ENCODE measurements at regions not wholly inside any gene's neighbourhood (a gene's known extent, or its start where the extent isn't known, plus 50 kb on each side); places are given as distances from the start of the nearest gene placed in this dataset.

GRCh38 chr2:145829931-145830330 lies 1310.0 kb upstream of the ZEB2 start:
- H3K4me1 ChIP-seq (ENCODE audit: control insufficient read depth, insufficient read depth, low read length) = no peaks in the 10 kb centered on the region
- H3K36me3 ChIP-seq (ENCODE audit: control insufficient read depth, insufficient read depth, low read length) = no peaks in the 10 kb centered on the region
- H3K27ac ChIP-seq (ENCODE audit: low read depth, low read length) = no peak overlapping the region
- H3K9me3 ChIP-seq (ENCODE audit: control insufficient read depth, insufficient read depth, low read length) = no peaks in the 10 kb centered on the region
- no peak overlapping the region for H3K4me3 ChIP-seq (ENCODE audit: low read depth, low read length)
- DNase-seq (ENCODE audit: low read depth in 4 of 6, low spot score in 6 of 6) = no peak
- H3K27me3 ChIP-seq (ENCODE audit: control insufficient read depth, insufficient read depth, low read length) = no peaks in the 10 kb centered on the region

GRCh38 chr2:145827235-145827634 lies 1307.3 kb upstream of the ZEB2 start:
- WGBS (ENCODE audit: insufficient coverage) = 100% methylated on average over 1 of the region's 2 CpGs
- no peaks in the 10 kb centered on the region for H3K36me3 ChIP-seq (ENCODE audit: control insufficient read depth, insufficient read depth, low read length)
- H3K4me3 ChIP-seq (ENCODE audit: low read depth, low read length) = no peak overlapping the region
- no peaks in the 10 kb centered on the region for H3K4me1 ChIP-seq (ENCODE audit: control insufficient read depth, insufficient read depth, low read length)
- no peak overlapping the region for H3K27ac ChIP-seq (ENCODE audit: low read depth, low read length)
- DNase-seq (ENCODE audit: low read depth in 4 of 6, low spot score in 6 of 6) = no peak
- no peaks in the 10 kb centered on the region for H3K27me3 ChIP-seq (ENCODE audit: control insufficient read depth, insufficient read depth, low read length)
- H3K9me3 ChIP-seq (ENCODE audit: control insufficient read depth, insufficient read depth, low read length) = no peaks in the 10 kb centered on the region

DNA sequence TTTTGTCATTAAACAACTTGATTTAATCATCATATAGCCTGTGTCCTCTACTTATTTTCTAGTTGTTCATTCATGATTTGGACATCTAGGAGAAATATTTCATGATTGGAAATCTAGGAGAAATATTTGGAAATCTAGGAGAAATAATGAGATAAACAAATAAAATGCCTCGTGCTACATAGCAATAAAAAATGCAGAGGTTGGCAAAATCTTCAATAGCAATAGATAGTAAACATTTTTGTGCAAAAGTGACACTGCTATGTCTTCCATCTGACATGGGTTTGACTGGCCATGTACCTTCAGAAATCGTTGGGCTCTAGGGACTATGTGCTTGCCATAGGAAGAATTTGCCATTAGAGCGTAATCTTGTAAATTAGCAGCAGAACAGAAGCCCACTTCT lies 1304.5 kb upstream of the ZEB2 start:
- H3K36me3 ChIP-seq (ENCODE audit: control insufficient read depth, insufficient read depth, low read length) = no peaks in the 10 kb centered on the region
- H3K4me3 ChIP-seq (ENCODE audit: low read depth, low read length) = no peak overlapping the region
- no peaks in the 10 kb centered on the region for H3K27me3 ChIP-seq (ENCODE audit: control insufficient read depth, insufficient read depth, low read length)
- H3K9me3 ChIP-seq (ENCODE audit: control insufficient read depth, insufficient read depth, low read length) = no peaks in the 10 kb centered on the region
- no peak overlapping the region for H3K27ac ChIP-seq (ENCODE audit: low read depth, low read length)
- DNase-seq (ENCODE audit: low read depth in 4 of 6, low spot score in 6 of 6) = no peak
- 80% methylated on average over 1 of the region's 3 CpGs for WGBS (ENCODE audit: insufficient coverage)
- no peaks in the 10 kb centered on the region for H3K4me1 ChIP-seq (ENCODE audit: control insufficient read depth, insufficient read depth, low read length)

GRCh38 chr2:145822892-145823534 lies 1303.1 kb upstream of the ZEB2 start:
- H3K36me3 ChIP-seq (ENCODE audit: control insufficient read depth, insufficient read depth, low read length) = no peaks in the 10 kb centered on the region
- no peaks in the 10 kb centered on the region for H3K4me1 ChIP-seq (ENCODE audit: control insufficient read depth, insufficient read depth, low read length)
- DNase-seq (ENCODE audit: low read depth in 4 of 6, low spot score in 6 of 6) = peak in 1 of 6 donors; percentile 4
- H3K27me3 ChIP-seq (ENCODE audit: control insufficient read depth, insufficient read depth, low read length) = no peaks in the 10 kb centered on the region
- 83% methylated on average over 1 of the region's 2 CpGs for WGBS (ENCODE audit: insufficient coverage)
- no peak overlapping the region for H3K4me3 ChIP-seq (ENCODE audit: low read depth, low read length)
- no peaks in the 10 kb centered on the region for H3K9me3 ChIP-seq (ENCODE audit: control insufficient read depth, insufficient read depth, low read length)
- H3K27ac ChIP-seq (ENCODE audit: low read depth, low read length) = no peak overlapping the region

DNA sequence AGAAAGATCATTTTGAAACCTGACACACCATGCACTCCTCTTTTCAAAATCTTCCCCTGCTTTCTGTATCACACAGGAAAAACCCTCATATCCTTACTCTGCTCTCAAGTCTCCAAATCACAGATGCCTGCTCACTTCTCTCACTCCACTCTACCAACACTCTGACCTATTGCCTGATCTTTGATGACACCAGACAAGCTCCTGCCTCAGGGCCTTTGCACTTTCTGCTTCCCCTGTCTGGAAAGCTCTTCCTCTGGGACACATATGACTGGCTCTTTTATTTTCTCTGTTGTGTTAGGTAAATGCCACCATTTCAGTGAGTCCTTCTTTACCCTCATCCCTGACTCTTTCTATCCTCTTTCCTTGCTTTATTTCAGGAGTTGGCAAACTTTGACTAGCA lies 1300.7 kb upstream of the ZEB2 start:
- H3K4me3 ChIP-seq (ENCODE audit: low read depth, low read length) = no peak overlapping the region
- H3K4me1 ChIP-seq (ENCODE audit: control insufficient read depth, insufficient read depth, low read length) = no peaks in the 10 kb centered on the region
- H3K36me3 ChIP-seq (ENCODE audit: control insufficient read depth, insufficient read depth, low read length) = no peaks in the 10 kb centered on the region
- no peaks in the 10 kb centered on the region for H3K9me3 ChIP-seq (ENCODE audit: control insufficient read depth, insufficient read depth, low read length)
- no peaks in the 10 kb centered on the region for H3K27me3 ChIP-seq (ENCODE audit: control insufficient read depth, insufficient read depth, low read length)
- no peak overlapping the region for H3K27ac ChIP-seq (ENCODE audit: low read depth, low read length)
- no peak for DNase-seq (ENCODE audit: low read depth in 4 of 6, low spot score in 6 of 6)

- Histone ChIP-seq H3K9me3 (ENCODE audit: control insufficient read depth, insufficient read depth, low read length) (no peaks in the 10 kb centered on the region), H3K4me1 (ENCODE audit: control insufficient read depth, insufficient read depth, low read length) (no peaks in the 10 kb centered on the region), H3K4me3 (ENCODE audit: low read depth, low read length) (no peak overlapping the region), H3K27me3 (ENCODE audit: control insufficient read depth, insufficient read depth, low read length) (no peaks in the 10 kb centered on the region), H3K36me3 (ENCODE audit: control insufficient read depth, insufficient read depth, low read length) (no peaks in the 10 kb centered on the region), H3K27ac (ENCODE audit: low read depth, low read length) (no peak overlapping the region)
- no peak for DNase-seq (ENCODE audit: low read depth in 4 of 6, low spot score in 6 of 6)
Observed at GRCh38 chr2:145818890-145819504, 1299.1 kb upstream of the ZEB2 start.

GRCh38 chr2:145815933-145816332 lies 1296.0 kb upstream of the ZEB2 start:
- Histone ChIP-seq H3K36me3 (ENCODE audit: control insufficient read depth, insufficient read depth, low read length) (no peaks in the 10 kb centered on the region), H3K4me3 (ENCODE audit: low read depth, low read length) (no peak overlapping the region), H3K9me3 (ENCODE audit: control insufficient read depth, insufficient read depth, low read length) (no peaks in the 10 kb centered on the region), H3K4me1 (ENCODE audit: control insufficient read depth, insufficient read depth, low read length) (no peaks in the 10 kb centered on the region), H3K27me3 (ENCODE audit: control insufficient read depth, insufficient read depth, low read length) (no peaks in the 10 kb centered on the region), H3K27ac (ENCODE audit: low read depth, low read length) (no peak overlapping the region)
- DNase-seq (ENCODE audit: low read depth in 4 of 6, low spot score in 6 of 6) = peak in 1 of 6 donors; percentile 6
- no CpG with 5 or more reads among the region's 1 CpG for WGBS (ENCODE audit: insufficient coverage)

DNA sequence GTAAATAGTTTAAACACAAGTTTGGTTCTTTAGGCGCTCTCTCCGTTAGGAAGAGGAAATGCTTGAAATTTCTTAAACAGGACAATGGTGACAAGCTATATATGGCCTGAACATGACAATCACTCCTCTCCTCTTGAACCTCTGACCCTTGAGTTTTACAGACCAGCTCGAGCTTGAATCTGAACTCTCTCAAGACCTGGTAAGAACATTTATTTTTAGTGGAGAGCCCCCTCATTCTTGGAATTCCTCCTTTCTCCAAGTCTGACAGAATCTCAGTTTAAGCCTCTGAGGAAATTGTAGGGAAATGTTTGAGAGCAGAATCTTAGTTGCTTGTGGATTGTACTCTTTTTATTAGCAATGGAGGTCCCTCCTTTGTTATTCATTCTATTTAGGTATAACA lies 1293.6 kb upstream of the ZEB2 start:
- WGBS (ENCODE audit: insufficient coverage) = no CpG with 5 or more reads among the region's 3 CpGs
- H3K4me3 ChIP-seq (ENCODE audit: low read depth, low read length) = no peak overlapping the region
- H3K27ac ChIP-seq (ENCODE audit: low read depth, low read length) = no peak overlapping the region
- DNase-seq (ENCODE audit: low read depth in 4 of 6, low spot score in 6 of 6) = peak in 1 of 6 donors; percentile 3
- H3K4me1 ChIP-seq (ENCODE audit: control insufficient read depth, insufficient read depth, low read length) = no peaks in the 10 kb centered on the region
- H3K9me3 ChIP-seq (ENCODE audit: control insufficient read depth, insufficient read depth, low read length) = no peaks in the 10 kb centered on the region
- no peaks in the 10 kb centered on the region for H3K36me3 ChIP-seq (ENCODE audit: control insufficient read depth, insufficient read depth, low read length)
- H3K27me3 ChIP-seq (ENCODE audit: control insufficient read depth, insufficient read depth, low read length) = no peaks in the 10 kb centered on the region

DNA sequence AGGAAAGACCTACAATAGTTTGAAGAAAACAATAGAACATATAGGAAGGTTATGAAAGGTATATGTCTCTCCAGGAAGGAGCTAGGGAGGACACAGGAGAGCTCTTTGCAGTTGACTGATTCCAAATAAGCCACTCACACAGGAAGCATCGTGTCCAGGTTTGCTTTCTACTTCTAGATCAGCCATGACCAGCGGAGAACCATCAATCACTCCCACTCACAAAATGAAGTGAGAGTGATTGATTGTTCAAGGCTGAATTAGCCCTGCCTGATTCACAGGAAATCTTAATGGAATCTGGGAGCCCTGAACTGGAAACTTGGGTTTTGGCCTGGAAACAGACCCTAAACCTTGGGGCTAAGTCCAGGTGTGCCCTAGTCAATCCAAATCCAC lies 1292.2 kb upstream of the ZEB2 start:
- Histone ChIP-seq H3K36me3 (ENCODE audit: control insufficient read depth, insufficient read depth, low read length) (no peaks in the 10 kb centered on the region), H3K27ac (ENCODE audit: low read depth, low read length) (no peak overlapping the region)

DNA sequence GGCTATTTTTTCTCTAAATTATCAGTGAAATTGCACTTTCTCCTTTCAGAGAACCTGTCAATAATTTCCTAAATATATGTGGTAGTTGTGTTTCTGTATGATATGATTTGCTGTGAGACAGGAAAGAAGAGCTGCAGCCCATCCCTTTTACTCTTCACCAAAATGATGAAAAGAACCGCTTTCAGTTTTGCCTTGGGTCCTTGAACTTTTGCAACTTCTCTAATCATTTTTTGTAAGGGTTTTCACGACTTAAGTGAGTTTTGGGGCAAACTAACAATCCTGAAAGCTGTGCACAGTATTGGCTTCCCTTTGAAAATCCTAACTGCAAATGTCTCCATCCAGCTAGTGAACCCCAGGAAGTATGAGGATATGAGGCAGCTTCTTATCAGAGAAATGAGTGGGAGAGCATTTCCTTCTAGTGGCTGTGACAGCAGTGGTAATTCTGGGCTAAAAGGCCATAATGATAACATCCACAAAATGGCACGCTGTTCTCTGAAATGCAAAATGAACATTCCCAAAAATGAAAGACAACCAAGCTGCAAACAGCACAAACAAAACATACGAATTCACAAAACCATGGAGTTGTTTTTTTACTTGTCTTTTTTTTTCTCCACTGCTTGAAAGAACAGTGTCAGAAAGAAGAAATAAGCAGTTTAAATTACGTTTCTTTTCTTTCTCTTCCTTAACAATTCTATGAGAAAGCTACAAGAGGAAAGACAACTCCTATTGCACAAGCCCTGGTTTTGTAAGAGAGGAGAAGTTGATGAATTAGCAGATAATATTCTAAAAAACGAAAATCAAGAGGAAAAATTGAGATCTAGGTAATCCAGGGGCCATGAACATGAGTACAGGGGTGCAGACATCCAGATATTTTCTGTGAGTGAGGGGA lies 1291.6 kb upstream of the ZEB2 start:
- H3K4me3 ChIP-seq (ENCODE audit: low read depth, low read length) = no peak overlapping the region
- H3K27ac ChIP-seq (ENCODE audit: low read depth, low read length) = no peak overlapping the region
- DNase-seq (ENCODE audit: low read depth in 4 of 6, low spot score in 6 of 6) = no peak
- H3K9me3 ChIP-seq (ENCODE audit: control insufficient read depth, insufficient read depth, low read length) = no peaks in the 10 kb centered on the region
- 83% methylated on average over 2 of the region's 6 CpGs for WGBS (ENCODE audit: insufficient coverage)
- H3K27me3 ChIP-seq (ENCODE audit: control insufficient read depth, insufficient read depth, low read length) = no peaks in the 10 kb centered on the region
- H3K4me1 ChIP-seq (ENCODE audit: control insufficient read depth, insufficient read depth, low read length) = no peaks in the 10 kb centered on the region
- H3K36me3 ChIP-seq (ENCODE audit: control insufficient read depth, insufficient read depth, low read length) = no peaks in the 10 kb centered on the region

More for the DNA sequence above, 1292.2 kb upstream of the ZEB2 start:
- Histone ChIP-seq H3K4me1 (ENCODE audit: control insufficient read depth, insufficient read depth, low read length) (no peaks in the 10 kb centered on the region), H3K27me3 (ENCODE audit: control insufficient read depth, insufficient read depth, low read length) (no peaks in the 10 kb centered on the region), H3K4me3 (ENCODE audit: low read depth, low read length) (no peak overlapping the region), H3K9me3 (ENCODE audit: control insufficient read depth, insufficient read depth, low read length) (no peaks in the 10 kb centered on the region)
- DNase-seq (ENCODE audit: low read depth in 4 of 6, low spot score in 6 of 6) = no peak
- no CpG with 5 or more reads among the region's 2 CpGs for WGBS (ENCODE audit: insufficient coverage)
